Activated CD8-positive, alpha-beta memory T cell treated with anti-CD3 and anti-CD28 coated beads, Interleukin-2, amount 10 ng/mL, durations not matched to agents 7 days and 5 days (primary cell): ENCODE measurements at regions not wholly inside any gene's neighbourhood (a gene's known extent, or its start where the extent isn't known, plus 50 kb on each side); places are given as distances from the start of the nearest gene placed in this dataset.
A peak's percentile ranks its signal among the peaks of the same experiment; 100 is the strongest.

Experiments used
- ATAC-seq: fragments of 150-1000 bp; cut with Tn5 transposase; one replicate; pipeline ENCODE4 v1.10.0; 2021; ENCODE audit warnings: moderate library complexity
- CTCF ChIA-PET: fragments of 350-600 bp; sonication (Branson Sonifier 250); formaldehyde crosslinking; loops from one replicate; lab custom pipeline; 2021; ENCODE audit warnings: antibody characterized with exemption; lab: Charles Lee
- DNase-seq: peaks from one replicate; pipeline ENCODE4 v3.0.0-alpha.2; 2020
- H3K27ac Mint-ChIP-seq: one replicate; pipeline ENCODE4 v1.8.0; 2021; ENCODE audit warnings: mild to moderate bottlenecking, mixed read lengths
- H3K27me3 Mint-ChIP-seq: one replicate; pipeline ENCODE4 v1.8.0; 2021; ENCODE audit warnings: mixed read lengths
- H3K36me3 Mint-ChIP-seq: one replicate; pipeline ENCODE4 v1.8.0; 2021; ENCODE audit warnings: mild to moderate bottlenecking, mixed read lengths
- H3K4me1 Mint-ChIP-seq: one replicate; pipeline ENCODE4 v1.8.0; 2021; ENCODE audit warnings: mixed read lengths
- H3K4me3 Mint-ChIP-seq: one replicate; pipeline ENCODE4 v1.8.0; 2021; ENCODE audit warnings: mild to moderate bottlenecking, moderate library complexity, mixed read lengths
- H3K9me3 Mint-ChIP-seq: one replicate; pipeline ENCODE4 v1.8.0; 2022; ENCODE audit warnings: low read depth, mixed read lengths

DNA sequence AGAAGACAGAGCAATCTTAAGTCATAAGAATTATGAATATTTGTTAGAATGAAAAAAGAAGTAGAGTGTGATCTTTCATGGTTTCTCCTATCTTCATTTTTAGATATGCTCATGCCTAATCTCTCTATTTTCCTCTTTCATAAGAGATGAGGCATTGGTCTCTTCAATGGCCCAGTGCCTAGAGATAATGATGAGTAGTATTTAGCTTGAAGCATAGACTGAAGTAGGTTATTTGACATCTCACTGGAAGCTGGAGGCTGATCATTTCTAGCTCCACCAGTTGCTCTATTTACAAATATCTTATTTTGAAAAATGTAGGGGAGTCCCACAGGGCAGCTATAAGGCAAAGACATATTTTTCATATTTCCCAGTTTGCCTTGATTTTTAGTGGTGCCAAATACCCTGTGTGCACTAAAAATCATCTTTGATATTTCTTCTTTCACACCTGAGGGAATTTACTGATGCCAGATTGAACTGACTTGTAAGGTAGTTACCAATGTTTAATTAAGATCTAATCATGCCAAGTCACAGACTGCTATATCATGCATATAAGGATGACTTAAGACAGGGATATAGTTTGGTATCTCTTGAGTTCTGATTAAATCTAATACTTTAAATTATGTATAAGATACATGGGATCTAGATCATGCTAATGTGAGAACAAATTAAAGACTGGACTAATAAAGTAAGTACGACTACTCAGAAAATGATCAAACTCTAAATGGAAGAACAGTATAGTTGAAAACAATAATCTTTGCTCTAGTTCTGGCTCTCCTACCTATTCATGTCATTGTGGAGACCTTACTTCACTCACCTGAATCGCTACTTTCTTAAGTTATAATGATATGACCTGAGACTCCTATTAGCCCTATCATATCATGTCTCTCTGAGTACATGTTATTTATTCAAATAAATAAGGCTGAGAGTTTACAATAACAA is 108.2 kb upstream of the IFNE start:
- H3K4me3 Mint-ChIP-seq: no peak overlapping the region
- H3K9me3 Mint-ChIP-seq: no peaks in the 10 kb centered on the region
- H3K27ac Mint-ChIP-seq: no peak overlapping the region
- peaks cover 29% of the 10 kb centered on the region for H3K4me1 Mint-ChIP-seq
- ATAC-seq (no peak), DNase-seq (no peak)
- H3K27me3 Mint-ChIP-seq: peaks cover 4% of the 10 kb centered on the region
- CTCF ChIA-PET: interaction anchor here (1.2 kb wide), 1 partner anchor 31 kb away, joined by 4 read pairs; no protein-coding TSS in a partner anchor
- H3K36me3 Mint-ChIP-seq: no peaks in the 10 kb centered on the region

DNA sequence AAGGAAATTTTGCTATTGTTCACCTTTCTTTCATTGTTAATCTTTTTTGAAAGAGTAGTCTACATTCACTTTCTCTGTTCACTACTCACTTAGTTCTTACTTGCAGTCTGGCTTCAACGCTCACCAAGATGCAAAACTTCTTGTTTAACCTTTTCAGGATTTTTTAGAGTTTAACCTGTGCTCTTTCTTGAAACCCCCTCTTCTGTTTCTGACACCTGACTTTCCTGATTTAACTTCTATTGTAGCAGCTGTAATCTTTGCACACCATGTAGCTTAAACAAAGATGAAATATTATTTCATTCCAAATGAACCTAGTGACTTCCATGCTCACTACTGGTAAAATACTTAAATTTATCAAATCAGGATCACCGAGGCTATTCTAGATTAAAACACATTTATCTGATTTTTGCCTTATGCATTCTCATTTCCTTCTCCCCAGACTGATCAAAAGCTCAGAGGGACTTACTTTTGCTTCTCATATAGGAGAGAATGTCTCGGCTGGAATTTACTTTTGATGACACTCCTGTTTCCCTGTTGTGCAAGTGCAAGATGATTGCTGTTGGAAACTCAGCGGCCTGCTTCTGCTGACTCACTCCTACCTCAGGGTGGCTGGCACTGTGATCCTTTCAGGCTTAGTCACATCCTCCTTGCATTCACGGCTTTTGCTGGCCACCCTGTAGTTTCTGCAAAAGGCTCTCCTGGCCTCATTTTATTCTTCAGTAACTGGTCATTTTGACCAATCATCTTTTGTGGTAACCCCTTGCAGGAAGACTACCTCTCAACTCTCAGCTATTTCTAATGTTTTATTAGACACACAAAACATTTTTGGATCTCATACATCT is 109.3 kb upstream of the IFNE start:
- no peaks in the 10 kb centered on the region for H3K9me3 Mint-ChIP-seq
- ATAC-seq (peak; percentile 100), DNase-seq (peak; percentile 83)
- CTCF ChIA-PET: no interaction called here
- peak overlapping the region; percentile 8 for H3K27ac Mint-ChIP-seq
- no peaks in the 10 kb centered on the region for H3K36me3 Mint-ChIP-seq
- H3K4me3 Mint-ChIP-seq: no peak overlapping the region
- H3K4me1 Mint-ChIP-seq: peaks cover 22% of the 10 kb centered on the region
- H3K27me3 Mint-ChIP-seq: peaks cover 9% of the 10 kb centered on the region

DNA sequence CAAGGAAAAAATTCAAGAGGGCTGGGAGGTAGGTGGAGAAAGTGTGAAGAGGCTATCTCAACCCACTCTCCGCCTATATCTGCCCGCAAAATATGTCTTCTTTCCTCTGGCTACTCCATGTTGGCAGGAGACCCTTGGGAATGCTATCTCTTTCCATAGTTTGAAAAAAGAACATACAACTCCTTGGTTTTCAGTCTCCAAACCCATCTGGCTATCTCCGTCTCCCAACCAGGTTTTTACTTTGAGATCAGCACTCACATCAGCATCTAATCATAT is 109.9 kb upstream of the IFNE start:
- no peak overlapping the region for H3K4me3 Mint-ChIP-seq
- no peaks in the 10 kb centered on the region for H3K36me3 Mint-ChIP-seq
- DNase-seq: no peak
- CTCF ChIA-PET: no interaction called here
- H3K27ac Mint-ChIP-seq: peak overlapping the region; percentile 8
- H3K4me1 Mint-ChIP-seq: peaks cover 22% of the 10 kb centered on the region
- no peaks in the 10 kb centered on the region for H3K9me3 Mint-ChIP-seq
- ATAC-seq: no peak
- peaks cover 13% of the 10 kb centered on the region for H3K27me3 Mint-ChIP-seq

DNA sequence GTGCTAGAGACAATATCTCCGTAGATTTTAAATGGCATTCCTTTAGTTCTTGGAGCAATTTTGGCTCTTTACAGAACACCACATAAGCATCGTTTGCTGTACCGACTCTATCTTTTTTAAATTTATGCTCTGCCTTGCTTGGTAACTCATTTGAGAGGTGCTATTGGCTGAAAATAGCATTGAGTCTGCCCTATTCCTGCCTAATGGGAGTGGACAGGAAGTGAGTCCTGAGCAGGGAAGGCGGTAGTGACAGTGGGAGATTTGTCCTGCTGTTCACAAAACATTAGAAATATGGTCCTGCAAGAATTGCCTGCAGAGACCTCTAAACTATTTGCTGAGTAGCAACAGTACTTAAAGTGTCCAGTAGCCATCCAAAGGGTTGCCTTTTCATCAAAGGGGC is 115.2 kb upstream of the IFNE start:
- H3K4me3 Mint-ChIP-seq: no peak overlapping the region
- no peaks in the 10 kb centered on the region for H3K9me3 Mint-ChIP-seq
- ATAC-seq (no peak), DNase-seq (no peak)
- no peak overlapping the region for H3K27ac Mint-ChIP-seq
- H3K27me3 Mint-ChIP-seq: peaks cover 16% of the 10 kb centered on the region
- CTCF ChIA-PET: no interaction called here
- peaks cover under 1% of the 10 kb centered on the region for H3K4me1 Mint-ChIP-seq
- H3K36me3 Mint-ChIP-seq: no peaks in the 10 kb centered on the region

DNA sequence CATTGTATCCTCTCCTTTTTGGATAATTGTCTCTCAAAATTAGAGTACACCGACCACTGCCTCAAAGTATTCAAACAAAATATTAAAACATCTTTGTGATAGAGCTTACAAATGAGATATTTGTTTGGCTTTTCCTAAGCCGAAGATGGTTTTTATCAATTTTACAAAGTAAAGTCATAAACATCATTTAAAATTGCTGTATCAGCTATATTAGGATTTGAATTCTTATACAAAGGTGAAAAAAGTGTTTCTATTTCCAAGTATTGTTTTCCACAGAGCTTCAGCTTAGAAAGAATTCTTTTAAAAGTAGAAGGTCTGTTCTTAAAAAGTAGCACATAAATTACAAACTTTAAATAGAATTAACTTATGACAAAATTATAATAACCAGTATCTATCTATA is 116.6 kb upstream of the IFNE start:
- no peak for ATAC-seq
- Mint-ChIP-seq H3K36me3 (no peaks in the 10 kb centered on the region), H3K9me3 (no peaks in the 10 kb centered on the region), H3K4me1 (no peaks in the 10 kb centered on the region), H3K4me3 (no peak overlapping the region), H3K27me3 (peaks cover 16% of the 10 kb centered on the region), H3K27ac (no peak overlapping the region)
- CTCF ChIA-PET: no interaction called here
- no peak for DNase-seq

DNA sequence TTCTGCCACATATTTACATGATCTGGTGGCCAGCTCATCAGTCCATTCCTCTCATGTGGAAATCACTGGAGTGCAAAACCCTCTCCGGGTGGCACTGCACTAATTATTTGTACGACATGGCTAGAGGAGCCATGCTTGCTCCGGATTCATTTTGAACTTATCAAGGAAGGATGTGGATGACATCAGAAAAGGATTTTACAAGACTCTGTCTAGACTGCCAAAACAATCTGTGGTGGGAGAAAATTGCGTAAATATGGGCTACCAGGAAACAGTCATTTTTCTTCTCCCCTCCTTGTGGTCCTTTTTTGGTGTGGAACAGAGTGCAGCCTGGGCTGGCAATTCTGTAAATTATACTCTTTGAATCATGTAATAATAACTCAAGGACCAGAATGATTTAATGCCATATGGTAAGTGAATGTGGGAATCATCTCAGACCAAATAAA is 123.4 kb upstream of the IFNE start:
- H3K9me3 Mint-ChIP-seq: no peaks in the 10 kb centered on the region
- H3K27ac Mint-ChIP-seq: no peak overlapping the region
- ATAC-seq (no peak), DNase-seq (no peak)
- no peaks in the 10 kb centered on the region for H3K36me3 Mint-ChIP-seq
- CTCF ChIA-PET: no interaction called here
- no peaks in the 10 kb centered on the region for H3K4me1 Mint-ChIP-seq
- peaks cover 7% of the 10 kb centered on the region for H3K27me3 Mint-ChIP-seq
- H3K4me3 Mint-ChIP-seq: no peak overlapping the region

DNA sequence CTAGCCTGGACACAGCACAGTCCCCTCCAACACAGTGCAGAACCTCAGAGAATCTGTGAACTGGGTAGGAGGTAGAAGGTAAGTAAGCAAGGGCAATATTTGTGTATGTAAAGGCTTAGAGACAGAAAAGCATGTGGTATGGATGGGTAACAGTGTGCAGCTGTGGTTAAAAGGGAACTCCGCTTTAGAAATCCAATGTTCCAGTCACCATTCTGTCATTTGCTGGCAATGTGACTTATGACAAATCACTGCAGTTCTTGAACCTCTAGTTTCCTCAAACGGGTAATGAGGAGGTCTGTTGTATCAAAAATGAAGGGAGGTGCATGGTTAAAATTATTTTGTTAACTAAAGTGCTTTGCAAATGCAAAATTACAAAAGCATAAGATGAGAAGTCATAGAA is 125.5 kb upstream of the IFNE start:
- Mint-ChIP-seq H3K4me3 (no peak overlapping the region), H3K9me3 (no peaks in the 10 kb centered on the region), H3K27ac (no peak overlapping the region), H3K4me1 (peaks cover 13% of the 10 kb centered on the region), H3K27me3 (peaks cover 7% of the 10 kb centered on the region), H3K36me3 (no peaks in the 10 kb centered on the region)
- CTCF ChIA-PET: no interaction called here
- DNase-seq (no peak), ATAC-seq (no peak)

DNA sequence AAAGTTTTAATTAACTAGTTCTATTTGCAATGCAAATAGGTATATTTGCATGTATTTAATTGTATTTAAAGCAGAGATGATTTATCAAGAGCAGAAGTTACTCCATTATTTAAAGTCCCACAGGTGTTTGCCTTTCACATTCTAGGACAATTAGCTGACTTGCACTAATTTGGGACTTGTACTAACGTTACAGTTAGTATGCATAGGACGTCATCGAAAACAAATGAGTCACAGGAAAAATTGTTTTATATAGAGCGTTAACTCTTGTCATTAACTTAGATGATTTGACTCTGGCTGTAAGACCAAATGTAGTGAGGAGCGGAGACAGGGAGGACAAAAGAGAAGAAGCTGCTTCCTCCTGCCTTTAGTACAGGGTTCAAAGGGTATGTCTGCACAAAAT is 126.1 kb upstream of the IFNE start:
- ATAC-seq (no peak), DNase-seq (no peak)
- Mint-ChIP-seq H3K27me3 (peaks cover 7% of the 10 kb centered on the region), H3K9me3 (no peaks in the 10 kb centered on the region), H3K4me1 (peaks cover 13% of the 10 kb centered on the region), H3K27ac (no peak overlapping the region), H3K36me3 (no peaks in the 10 kb centered on the region), H3K4me3 (no peak overlapping the region)
- CTCF ChIA-PET: no interaction called here

DNA sequence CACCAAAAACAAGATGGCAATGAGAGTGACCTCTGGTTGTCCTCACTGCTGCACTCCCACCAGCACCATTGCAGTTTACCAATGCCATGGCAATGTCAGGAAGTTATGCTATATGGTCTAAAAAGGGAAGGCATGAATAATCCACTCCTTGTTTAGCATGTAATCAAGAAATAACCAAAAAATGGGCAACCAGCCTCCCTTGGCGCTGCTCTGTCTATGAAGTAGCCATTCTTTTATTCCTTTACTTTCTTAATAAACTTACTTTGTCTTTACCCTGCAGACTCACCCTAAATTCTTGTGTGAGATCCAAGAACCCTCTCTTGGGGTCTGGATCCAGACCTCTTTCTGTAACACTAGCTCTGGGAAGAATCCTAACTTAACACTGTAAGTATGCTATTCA is 127.4 kb upstream of the IFNE start:
- Mint-ChIP-seq H3K27ac (no peak overlapping the region), H3K4me1 (peaks cover 13% of the 10 kb centered on the region), H3K36me3 (no peaks in the 10 kb centered on the region)

DNA sequence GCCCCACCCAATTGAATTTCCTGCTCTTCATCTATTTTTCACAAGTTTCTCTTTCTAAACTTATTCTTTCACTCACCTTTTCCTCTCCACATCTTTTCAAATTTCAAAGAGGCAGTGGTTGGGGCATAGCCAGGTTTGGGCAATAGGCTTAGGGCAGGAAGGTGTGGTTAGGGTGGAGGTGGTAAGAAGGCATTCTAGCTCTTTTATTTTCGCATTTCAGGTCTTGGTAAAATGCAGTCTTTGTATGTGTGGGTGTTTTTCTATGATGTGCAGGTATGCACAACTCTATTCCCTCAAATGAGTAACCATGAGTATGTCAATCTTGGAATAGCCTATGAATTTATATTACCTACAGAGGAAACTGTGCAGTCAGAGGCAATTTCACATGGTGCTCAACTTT is 129.8 kb upstream of the IFNE start:
- ATAC-seq (peak; percentile 61), DNase-seq (peak; percentile 52)
- H3K4me1 Mint-ChIP-seq: peaks cover 13% of the 10 kb centered on the region
- peak overlapping the region; percentile 53 for H3K27ac Mint-ChIP-seq
- CTCF ChIA-PET: no interaction called here
- H3K27me3 Mint-ChIP-seq: no peaks in the 10 kb centered on the region
- no peaks in the 10 kb centered on the region for H3K36me3 Mint-ChIP-seq
- H3K4me3 Mint-ChIP-seq: no peak overlapping the region
- no peaks in the 10 kb centered on the region for H3K9me3 Mint-ChIP-seq

More for the DNA sequence above, 127.4 kb upstream of the IFNE start:
- DNase-seq: no peak
- Mint-ChIP-seq H3K27me3 (peaks cover under 1% of the 10 kb centered on the region), H3K4me3 (no peak overlapping the region), H3K9me3 (no peaks in the 10 kb centered on the region)
- ATAC-seq: no peak
- CTCF ChIA-PET: no interaction called here

DNA sequence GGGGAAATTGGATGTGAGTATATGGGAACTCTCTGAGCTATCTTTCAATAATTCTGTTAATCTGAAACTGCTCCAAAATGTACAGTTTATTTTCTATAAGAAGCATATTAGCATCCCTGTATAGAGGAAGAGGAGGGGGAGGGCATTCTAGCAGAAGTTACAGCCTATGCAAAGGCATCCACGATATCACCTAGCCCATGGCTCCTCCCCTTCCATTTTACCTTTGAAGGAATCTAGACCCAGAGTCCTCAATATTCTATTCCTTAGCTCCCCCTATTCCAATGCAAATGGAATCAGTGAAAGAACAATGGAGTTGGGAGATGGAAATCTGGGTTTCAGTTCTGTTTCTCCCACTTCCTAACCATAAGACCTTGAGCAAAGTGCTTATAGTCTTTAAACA is 132.9 kb upstream of the IFNE start:
- Mint-ChIP-seq H3K4me3 (no peak overlapping the region), H3K36me3 (no peaks in the 10 kb centered on the region), H3K27me3 (peaks cover 2% of the 10 kb centered on the region), H3K27ac (no peak overlapping the region), H3K9me3 (no peaks in the 10 kb centered on the region), H3K4me1 (peaks cover 13% of the 10 kb centered on the region)
- ATAC-seq (no peak), DNase-seq (no peak)
- CTCF ChIA-PET: no interaction called here

DNA sequence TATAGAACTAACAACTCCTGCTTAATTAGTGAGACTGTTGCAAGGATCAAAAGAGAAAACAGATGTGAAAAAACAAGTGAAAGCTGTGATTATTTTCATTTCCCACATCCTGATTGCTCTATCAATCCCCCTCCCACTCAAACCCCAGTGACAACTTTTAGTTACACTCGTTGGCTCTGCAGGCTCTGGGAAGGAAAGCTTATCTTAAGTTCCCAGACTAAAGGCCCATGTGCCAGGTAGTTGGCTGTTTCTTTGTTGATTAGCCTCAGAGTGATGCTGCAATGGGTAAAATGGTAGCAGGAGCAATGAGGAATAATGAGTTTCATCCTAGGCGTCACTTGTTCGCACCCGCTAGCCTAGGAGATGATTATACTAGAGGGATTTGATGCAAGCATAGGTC is 133.3 kb upstream of the IFNE start:
- no peak for ATAC-seq
- no peak for DNase-seq
- Mint-ChIP-seq H3K4me1 (peaks cover 13% of the 10 kb centered on the region), H3K9me3 (no peaks in the 10 kb centered on the region), H3K27me3 (peaks cover 2% of the 10 kb centered on the region), H3K4me3 (no peak overlapping the region), H3K27ac (no peak overlapping the region), H3K36me3 (no peaks in the 10 kb centered on the region)
- CTCF ChIA-PET: no interaction called here

DNA sequence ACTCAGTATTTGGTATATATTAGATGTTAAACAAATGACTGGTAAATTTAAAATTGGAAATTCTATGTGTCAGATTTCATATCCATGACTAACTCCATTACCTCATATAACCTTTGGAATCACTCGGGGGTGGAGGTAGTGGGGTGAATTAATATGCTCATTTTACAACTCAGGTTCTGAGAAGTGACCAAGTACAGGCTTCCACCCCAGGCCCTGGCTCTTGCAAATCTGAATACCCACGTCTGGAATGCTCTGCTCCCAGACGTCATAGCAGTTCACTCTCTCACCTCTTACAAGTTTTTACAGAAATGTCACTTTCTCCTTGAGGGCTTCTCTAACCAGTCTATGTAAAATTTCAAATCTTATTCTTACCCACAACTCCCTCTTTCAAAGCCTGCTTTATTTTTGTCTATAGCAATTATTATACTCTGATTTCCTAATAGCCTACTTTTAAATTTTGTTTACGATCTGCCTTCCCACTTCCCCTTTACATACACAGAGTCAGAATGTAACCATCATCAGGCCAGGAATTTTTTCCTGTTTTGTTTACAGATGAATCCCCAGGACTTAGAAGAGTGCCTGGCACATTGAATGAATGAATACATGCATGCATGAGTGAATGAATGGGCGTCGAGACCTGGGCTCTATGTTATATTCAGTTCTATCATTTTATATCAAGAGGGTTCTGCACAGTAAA is 134.1 kb upstream of the IFNE start:
- H3K36me3 Mint-ChIP-seq: no peaks in the 10 kb centered on the region
- no peak overlapping the region for H3K4me3 Mint-ChIP-seq
- DNase-seq (no peak), ATAC-seq (no peak)
- CTCF ChIA-PET: no interaction called here
- no peak overlapping the region for H3K27ac Mint-ChIP-seq
- H3K9me3 Mint-ChIP-seq: no peaks in the 10 kb centered on the region
- peaks cover 2% of the 10 kb centered on the region for H3K27me3 Mint-ChIP-seq
- H3K4me1 Mint-ChIP-seq: peaks cover 10% of the 10 kb centered on the region
